ENCODE measurements at regions not wholly inside any gene's neighbourhood (a gene's known extent, or its start where the extent isn't known, plus 50 kb on each side); places are given as distances from the start of the nearest gene placed in this dataset.

DNA sequence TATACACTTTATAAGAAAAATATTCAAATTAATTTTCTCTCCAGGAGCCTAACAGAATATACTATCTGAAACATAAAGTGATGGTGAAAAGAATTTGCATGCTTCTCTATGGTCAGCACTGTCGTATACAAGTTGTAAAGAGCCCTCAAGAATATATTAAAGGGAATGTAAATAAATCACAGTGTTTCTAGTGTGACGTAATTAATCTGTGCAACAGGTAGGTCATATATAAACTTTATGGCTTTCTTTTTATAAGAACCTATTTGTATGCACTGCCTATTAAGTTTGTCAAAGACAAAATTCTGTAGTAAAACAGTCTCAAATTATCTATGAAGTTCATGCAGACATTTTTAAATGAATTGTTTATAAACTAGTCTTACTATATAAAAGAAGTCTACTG, 347.9 kb upstream of the EYS start:
- Histone ChIP-seq H3K4me2 (ENCODE audit: insufficient read depth in 1 of 2, low read depth in 2 of 2, low read length in 2 of 2) (no peak overlapping the region), H4K20me1 (replicated peaks in 1 of 2; ENCODE audit: control insufficient read depth in 1 of 2, insufficient read depth in 2 of 2, low read length in 2 of 2) (no peaks in the 10 kb centered on the region), H3K14ac (ENCODE audit: insufficient read length) (no peak overlapping the region), H3K79me1 (ENCODE audit: low read depth, low read length) (no peaks in the 10 kb centered on the region), H3K4me3 (ENCODE audit: extremely low read depth in 1 of 4, insufficient read depth in 2 of 4, low read depth in 3 of 4, low read length in 4 of 4) (no peak overlapping the region), H3K56ac (replicated peaks; ENCODE audit: insufficient read length, low read depth, low read length) (no peak overlapping the region), H3K27me3 (replicated peaks in 1 of 4; ENCODE audit: control insufficient read depth in 3 of 4, extremely low read depth in 1 of 4, insufficient read depth in 3 of 4, low read length in 3 of 4) (no peaks in the 10 kb centered on the region), H2AK5ac (ENCODE audit: low read depth, low read length) (no peak overlapping the region), H3K23me2 (ENCODE audit: low read depth, low read length) (peaks cover 2% of the 10 kb centered on the region; the same call in 1 of the 2 replicates), H2BK120ac (replicated peaks; ENCODE audit: low read depth, low read length) (no peak overlapping the region), H4K5ac (ENCODE audit: insufficient read length, low read depth, low read length) (no peak overlapping the region), H2AFZ (ENCODE audit: low read length) (no peak overlapping the region), H3K18ac (ENCODE audit: extremely low read depth, low read length) (no peak overlapping the region), H3K9me3 (ENCODE audit: insufficient read depth in 2 of 2, low read depth in 1 of 2, low read length in 1 of 2) (no peaks in the 10 kb centered on the region), H3K36me3 (ENCODE audit: control insufficient read depth in 2 of 4, insufficient read depth in 4 of 4, low read length in 3 of 4) (no peaks in the 10 kb centered on the region), H3K4me1 (replicated peaks in 1 of 4; ENCODE audit: control insufficient read depth in 3 of 4, insufficient read depth in 4 of 4, low read length in 3 of 4) (no peaks in the 10 kb centered on the region), H2BK20ac (ENCODE audit: low read length) (no peak overlapping the region), H3K9ac (replicated peaks in 1 of 4; ENCODE audit: extremely low read depth in 1 of 4, low read depth in 3 of 4, low read length in 3 of 4) (no peak overlapping the region), H2BK15ac (ENCODE audit: low read length) (no peak overlapping the region), H3K27ac (ENCODE audit: low read depth, low read length) (no peak overlapping the region), H3K4ac (replicated peaks; ENCODE audit: insufficient read length, low read depth, low read length) (no peak overlapping the region), H2BK5ac (ENCODE audit: low read depth, low read length) (no peak overlapping the region), H2BK12ac (ENCODE audit: low read depth, low read length) (no peak overlapping the region), H3K23ac (ENCODE audit: insufficient read length) (no peak overlapping the region), H3K79me2 (ENCODE audit: control insufficient read depth in 1 of 2, insufficient read depth in 2 of 2, low read length in 2 of 2) (no peaks in the 10 kb centered on the region), H4K8ac (ENCODE audit: extremely low read depth, insufficient read depth, low read length) (no peak overlapping the region), H4K91ac (replicated peaks; ENCODE audit: insufficient read length, low read length) (no peak overlapping the region)
- TF ChIP-seq SIRT6 (IDR thresholded peaks at IDR 0.05; ENCODE audit: low read length) (no peak), BRCA1 (IDR thresholded peaks at IDR 0.05; ENCODE audit: low read depth, low read length) (no peak)
- DNase-seq (ENCODE audit: low read depth in 1 of 2, low spot score in 2 of 2) (no peak), FAIRE-seq (no peak)
- ChIA-PET CTCF (ENCODE audit: partially characterized antibody) (no interaction called here), POLR2A (ENCODE audit: partially characterized antibody) (no interaction called here)
- 100% methylated on average over 2 of the region's 2 CpGs; no CpG with 5 or more reads in 1 of the 2 experiments for WGBS, 2 experiments (ENCODE audit: extremely low coverage in 1 of 2, insufficient coverage in 1 of 2, insufficient read length in 1 of 2, insufficient replicate concordance in 2 of 2, low coverage in 1 of 2, low lambda C conversion rate in 2 of 2, missing lambda C conversion rate in 1 of 2)

Data from H1 (cell line).